GM21529 (cell line): ENCODE measurements at regions not wholly inside any gene's neighbourhood (a gene's known extent, or its start where the extent isn't known, plus 50 kb on each side); places are given as distances from the start of the nearest gene placed in this dataset.
"Not testable (repeated sequence)": the region's sequence is repeated elsewhere in the genome, so short reads cannot be mapped to it uniquely, and the experiment has no call there.

Experiments
- ATAC-seq: cut with Tn5 transposase; IDR thresholded peaks from one replicate; pipeline ENCODE4 v1.9.1; 2021; ENCODE audit not compliant: unreplicated experiment

DNA sequence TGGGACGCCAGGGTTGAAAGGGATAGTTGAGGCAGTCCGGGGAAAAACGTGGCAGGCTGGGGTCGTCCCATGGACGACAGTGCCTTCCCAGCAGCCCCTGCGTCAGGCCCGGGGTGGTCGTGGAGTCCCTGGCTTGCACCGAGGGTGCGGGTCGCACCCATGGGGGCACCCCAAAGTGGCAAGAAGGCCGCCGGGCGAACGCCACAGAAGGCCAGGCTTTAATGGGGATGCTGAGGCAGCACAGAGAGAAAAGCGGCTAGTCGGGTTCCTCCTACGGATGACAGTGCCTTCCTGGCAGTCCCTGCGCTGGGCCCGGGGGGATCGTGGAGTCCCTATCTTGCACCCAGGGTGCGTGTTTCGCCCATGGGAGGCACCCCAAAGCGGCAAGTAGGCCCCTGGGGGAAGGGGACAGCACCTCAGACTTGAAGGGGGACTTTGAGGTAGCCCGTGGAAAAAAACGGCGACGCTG is 158.6 kb upstream of the ALG10B start:
- ATAC-seq: no peak

DNA sequence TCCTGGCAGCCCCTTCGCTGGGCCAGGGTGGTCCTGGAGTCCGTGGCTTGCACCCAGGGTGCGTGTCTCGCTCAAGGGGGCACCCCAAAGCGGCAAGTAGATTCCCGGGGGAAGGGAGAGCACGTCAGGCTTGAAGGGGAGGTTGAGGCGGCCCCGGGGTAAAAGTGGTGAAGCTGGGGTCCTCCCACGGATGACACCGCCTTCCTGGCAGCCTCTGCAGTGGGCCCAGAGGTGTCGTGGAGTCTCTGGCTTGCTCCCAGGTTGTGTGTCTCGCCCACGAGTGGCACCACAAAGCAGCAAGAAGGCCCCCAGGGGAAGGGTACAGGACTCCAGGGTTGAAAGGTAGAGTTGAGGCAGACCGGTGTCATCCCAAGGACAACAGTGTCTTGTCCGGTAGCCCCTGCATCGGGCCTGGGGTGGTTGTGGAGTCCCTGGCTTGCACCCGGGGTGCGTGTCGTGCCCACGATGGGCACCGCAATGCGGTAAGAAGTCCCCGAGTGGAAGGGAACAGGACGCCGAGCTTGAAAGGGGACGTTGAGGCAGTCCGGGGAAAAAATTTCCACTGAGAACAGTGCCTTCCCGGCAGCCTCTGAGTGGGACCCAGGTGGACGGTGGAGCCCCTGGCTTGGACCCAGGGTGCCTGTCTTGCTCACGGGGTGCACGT is 158.0 kb upstream of the ALG10B start:
- no peak for ATAC-seq

DNA sequence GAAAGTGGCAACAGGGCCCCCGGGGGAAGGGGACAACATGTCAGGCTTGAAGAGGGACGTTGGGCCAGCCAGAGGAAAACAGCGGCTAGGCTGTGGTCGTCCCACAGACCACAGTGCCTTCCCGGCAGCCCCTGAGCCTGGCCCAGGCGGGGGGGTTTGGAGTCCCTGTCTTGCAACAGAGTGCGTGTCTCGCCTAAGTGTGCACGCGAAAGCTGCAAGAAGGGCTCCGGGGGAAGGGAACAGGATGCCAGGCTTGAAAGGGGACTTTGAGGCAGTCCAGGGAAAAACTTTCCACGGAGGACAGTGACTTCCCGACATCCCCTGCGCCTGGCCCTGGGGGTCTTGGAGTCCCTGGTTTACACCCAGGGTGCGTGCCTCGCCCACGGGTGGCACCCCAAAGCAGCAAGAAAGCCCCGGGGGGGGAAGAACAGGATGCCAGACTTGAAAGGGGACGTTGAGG is 157.5 kb upstream of the ALG10B start:
- no peak for ATAC-seq

DNA sequence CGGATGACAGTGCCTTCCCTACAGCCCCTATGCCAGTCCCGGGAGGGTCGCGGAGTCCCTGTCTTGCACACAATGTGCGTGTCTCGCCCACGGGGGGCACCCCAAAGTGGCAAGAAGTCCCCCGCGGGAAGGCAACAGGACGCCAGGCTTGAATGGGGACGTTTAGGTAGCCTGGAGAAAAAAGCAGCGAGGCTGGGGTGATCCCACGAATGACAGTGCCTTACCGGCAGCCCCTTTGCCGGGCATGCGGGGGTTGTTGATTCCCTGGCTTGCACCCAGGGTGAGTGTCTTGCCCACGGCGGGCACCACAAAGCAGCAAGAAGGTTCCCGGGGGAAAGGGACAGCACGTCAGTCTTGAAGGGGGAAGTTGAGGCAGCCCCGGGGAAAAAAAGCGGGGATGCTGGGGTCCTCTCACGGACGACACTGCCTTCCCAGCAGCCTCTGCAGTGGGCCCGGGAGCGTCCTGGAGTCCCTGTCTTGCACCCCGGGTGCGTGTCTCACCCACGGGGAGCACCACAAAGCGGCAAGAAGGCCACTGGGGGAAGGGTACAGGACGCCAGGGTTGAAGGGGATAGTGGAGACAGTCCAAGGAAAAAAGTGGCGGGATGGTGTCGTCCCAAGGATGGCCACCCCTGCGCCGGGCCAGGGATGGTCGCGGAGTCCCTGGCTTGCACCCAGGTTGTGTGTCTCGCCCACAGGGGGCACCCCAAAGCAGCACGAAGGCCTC is 156.8 kb upstream of the ALG10B start:
- no peak for ATAC-seq

DNA sequence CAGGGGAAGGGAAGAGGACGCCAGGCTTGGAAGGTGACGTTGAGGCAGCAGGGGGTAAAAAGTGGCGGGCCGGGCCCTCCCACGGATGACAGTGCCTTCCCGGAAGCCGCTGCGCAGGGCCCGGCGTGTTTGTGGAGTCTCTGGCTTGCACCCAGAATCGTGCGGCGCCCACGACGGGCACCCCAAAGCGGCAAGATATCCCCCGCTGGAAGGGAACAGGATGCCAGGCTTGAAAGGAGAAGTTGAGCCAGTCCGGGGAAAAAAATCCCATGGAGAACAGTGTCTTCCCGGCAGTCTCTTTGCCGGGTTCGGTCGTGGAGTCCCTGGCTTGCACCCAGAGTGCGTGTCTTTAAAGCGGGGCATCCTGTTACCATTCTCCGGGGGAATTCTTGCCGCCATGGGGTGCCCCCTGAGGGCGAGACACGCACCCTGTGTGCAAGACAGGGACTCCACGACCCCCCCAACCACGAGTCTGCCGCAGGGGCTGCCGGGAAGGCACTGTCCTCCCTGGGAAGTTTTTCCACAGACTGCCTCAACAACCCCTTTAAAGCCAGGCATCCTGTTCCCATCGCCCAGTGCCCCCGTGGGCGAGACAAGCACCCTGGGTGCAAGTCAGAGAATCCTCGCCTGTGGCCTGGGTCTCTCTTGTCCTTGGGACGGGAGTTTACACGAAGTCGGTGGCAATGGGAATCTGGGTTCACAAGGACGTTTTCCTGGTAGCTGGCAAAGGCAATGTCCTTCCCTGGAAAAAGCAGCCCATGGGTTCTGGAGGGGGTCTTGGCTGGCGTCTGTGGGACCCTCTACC is 156.1 kb upstream of the ALG10B start:
- no peak for ATAC-seq

DNA sequence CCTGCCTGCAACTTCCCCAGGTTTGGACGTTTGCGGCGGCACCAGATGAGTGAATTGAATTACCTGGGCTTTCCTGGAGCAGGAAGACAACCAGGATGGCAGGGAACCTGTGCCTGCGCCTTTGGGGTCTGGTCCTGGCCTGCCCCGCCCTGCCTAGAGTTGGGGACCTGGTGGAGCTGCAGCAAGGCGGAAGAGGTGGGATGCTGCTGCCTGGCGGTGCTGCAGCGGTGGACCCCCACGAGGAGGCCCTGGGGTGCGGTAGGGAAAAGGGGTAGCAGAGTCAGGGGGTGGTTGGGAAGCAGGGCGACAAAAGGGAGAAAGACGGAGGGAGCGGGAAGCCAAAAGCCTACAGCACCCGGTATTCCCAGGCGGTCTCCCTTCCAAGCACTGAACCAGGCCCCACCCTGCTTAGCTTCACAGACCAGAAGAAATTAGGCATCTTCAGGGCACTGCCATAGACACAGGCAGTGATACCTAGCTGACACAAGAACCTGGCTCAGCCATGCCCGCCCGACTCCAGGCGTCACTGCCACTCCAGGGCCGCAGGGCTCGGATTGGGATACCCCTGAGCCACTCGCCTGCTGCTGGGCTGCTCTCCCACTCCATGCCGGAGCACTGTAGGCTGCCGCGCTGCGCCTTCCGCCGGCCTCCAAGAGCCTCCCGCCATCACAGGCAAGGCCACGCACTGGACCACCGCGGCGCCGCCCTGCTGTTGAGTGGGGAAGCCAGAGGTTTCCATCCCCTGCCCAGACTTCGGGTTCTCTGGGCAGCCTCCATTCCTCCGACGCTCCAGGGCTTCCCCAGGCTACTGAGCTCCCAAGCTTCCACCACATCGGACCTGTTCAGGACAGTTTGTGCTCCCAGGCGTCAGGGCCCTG is 155.2 kb upstream of the ALG10B start:
- no peak for ATAC-seq

DNA sequence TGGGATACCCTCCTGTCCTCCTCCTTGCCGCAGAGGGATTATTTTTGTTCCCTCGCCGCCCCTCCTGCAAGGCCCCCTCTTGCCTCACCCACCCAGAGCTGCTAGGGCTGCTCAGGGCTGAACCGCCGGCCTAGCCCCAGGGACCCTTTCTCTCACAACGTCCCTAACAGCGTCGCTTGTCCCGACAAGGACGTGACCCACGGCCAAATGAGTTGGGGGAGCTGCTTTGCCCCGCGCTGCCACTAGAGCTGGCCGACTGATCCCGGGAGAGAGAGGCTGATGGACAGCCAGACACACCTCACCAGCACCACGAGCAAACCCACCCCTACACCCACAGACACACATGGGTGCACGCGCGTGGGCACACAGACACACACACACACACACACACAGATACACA is 154.6 kb upstream of the ALG10B start:
- ATAC-seq: no peak

DNA sequence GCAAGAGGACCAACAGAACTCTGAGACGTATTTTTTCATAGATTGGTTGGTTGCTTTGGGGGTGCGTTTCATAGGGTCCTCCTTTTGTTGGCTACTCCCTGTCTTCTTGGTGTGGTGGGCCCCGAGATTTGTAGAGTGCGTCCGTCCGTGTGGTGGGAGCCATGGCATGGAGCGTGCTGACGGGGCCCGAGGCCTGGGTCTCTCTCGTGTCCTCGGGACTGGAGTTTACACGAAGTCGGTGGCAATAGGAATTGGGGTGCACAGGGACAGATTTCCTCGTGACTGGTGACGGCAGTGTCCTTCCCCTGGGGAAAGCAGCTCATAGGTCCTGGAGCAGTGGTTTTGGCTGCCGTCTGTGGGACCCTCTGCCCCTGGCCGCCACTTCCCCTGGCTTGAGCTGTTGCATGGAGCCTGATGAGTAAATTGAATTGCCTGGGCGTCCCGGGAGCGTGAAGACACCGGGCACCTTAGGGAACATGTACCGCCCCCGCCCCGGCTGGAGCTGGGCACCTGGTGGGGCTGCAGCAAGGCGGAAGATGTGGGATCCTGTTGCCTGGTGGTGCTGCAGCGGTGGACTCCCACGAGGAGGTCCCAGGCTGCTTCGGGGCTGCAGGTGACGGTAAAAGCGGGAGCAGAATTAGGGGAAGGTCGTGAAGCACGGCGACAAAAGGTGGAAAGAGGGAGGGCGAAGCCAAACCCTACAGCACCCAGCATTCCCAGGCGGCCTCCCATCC is 153.7 kb upstream of the ALG10B start:
- ATAC-seq: no peak

DNA sequence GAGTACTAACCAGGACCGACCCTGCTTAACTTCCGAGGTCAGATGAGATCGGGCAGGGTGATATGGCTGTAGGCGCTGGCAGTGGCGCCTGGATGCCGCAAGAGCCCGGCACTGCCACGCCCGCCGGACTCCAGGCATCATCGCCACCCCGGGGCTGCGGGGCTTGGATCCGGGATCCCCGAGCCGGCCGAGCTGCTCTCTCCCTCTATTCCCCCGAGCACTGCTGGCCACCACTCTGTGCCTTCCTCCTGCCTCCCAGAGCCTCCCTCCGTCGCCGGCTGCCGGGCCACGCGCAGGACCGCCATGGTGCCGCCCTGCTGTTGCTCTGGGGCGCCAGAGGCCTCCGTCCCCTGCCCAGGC is 153.2 kb upstream of the ALG10B start:
- ATAC-seq: no peak

DNA sequence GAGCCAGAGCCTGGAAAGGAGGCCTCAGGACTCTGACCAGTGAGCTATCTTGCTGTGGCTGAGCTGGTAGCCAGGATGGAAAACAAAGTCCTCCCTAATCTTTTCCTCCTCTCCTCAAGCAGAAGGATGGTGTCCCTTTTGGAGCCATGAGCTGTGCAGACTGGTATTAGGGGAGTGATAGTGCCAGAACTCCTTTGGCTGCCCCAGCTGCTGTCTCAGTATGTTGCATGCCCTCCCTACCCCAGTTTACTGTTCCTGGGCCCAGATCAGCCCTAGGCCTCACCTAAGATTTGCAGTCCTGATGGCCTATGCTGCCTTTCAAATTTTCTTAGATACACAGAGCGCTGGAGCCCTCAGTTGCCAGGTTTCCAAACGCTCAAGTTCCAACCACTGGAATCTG is 150.3 kb upstream of the ALG10B start:
- no peak for ATAC-seq

DNA sequence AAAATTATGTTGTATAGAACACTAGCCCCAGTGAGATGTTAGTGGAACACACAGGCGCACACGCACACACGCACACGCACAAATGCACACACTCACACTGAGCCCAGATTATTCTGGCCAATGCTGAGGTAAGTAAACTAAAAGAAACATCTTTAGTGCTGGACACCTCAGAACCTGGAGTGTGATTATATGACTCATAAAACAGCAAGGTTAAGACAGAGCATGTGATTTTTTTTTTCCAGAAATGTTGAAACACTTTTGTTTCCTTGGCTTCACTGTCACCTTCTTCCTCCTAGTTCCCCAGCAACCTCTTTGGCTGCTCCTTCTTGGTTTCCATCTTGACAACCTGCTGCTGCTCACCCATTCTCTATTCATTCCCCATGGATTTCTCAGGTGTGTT is 141.0 kb upstream of the ALG10B start:
- no peak for ATAC-seq

DNA sequence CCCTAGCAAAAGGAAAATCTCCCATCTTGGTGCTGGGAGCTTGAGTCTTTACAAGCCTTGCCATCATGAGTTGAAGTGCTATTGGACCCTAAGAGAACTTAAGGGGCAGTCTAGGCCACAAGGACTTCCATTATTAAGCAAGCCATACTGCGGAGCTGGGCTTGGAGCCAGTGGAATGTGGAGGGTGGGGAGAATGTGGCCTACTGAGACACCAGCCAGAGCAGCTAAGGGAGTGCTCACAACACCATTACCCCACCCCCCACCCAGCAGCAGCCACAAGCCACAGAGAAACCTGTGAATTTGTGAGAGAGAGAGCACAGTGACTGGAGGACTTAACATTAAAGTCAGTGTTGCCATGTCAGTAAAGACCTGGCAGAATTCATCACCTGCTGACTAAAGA is 133.0 kb upstream of the ALG10B start:
- ATAC-seq: not testable (repeated sequence)

DNA sequence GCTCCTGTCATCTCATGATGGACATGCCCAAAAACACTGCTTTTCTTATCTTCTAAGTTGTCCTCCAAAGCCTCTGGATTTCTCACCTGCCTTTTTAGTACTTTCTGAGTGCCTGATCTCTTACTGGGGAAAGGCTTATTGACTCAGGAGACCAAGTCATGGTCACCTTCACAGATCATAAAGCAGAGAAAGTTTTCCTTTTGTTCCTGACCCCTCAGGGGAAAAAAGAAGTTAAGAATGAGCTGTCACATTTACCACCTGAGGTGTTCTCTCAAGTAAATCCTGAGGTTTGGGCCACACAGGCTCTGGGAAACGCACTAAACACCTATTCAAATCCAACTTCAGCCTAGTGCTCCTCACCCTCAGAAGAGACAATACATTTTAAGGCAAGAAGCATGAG is 119.3 kb upstream of the ALG10B start:
- ATAC-seq: not testable (repeated sequence)

DNA sequence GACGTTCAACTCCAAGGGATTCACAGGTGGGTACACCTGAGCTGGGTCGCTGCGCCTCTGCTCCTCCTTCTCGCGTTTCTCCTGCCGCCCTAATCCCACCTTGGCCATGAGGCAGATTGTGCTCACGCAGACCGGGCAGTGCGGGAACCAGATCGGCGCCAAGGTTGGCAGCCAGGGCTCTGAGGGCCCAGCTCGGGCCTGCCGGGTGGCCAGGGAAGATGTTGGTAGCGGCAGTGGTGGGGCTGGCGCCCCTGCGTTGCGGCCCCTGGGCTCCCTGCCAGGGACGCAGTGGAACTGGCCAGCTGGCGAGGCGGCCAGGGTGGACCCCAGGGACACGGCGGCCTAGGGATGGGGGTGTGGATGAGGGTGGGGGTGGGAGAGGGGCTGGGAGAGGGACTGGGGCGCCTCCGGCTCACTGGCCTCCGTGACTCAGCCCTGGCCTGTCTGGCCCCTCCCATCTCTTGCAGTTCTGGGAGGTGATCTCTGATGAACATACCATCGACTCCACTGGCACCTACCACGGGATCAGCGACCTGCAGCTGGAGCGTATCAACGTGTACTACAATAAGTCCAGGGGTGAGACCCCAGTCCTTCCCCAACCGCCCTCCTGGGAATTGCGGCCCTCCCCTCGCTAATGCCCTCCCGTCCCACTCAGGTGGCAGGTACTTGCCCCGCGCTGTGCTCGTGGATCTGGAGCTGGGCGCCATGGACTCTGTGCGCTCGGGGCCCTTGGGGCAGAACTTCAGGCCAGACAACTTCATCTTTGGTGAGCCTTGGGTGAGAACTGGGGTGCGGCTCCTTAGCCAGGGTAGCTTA is 114.9 kb upstream of the ALG10B start:
- no peak for ATAC-seq

DNA sequence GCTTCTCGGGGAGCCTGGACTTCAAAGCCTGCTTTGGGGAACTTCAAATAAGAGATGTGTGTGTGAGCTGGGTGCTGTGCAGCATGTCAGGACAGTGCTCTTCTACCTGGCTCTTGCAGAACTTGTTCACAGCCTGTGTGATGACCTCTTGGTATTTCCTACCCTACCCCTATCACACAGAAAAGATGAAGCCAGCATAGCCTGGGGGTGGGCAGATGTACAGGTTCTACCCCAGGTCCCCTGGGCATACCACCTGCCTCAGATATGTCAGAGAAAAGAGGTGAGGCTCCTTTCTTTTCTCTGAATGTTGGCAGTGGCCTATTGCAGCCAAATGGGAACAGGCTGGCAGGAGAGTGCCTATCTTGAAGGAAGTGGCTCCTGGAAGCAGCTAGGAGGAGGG is 111.7 kb upstream of the ALG10B start:
- no peak for ATAC-seq

DNA sequence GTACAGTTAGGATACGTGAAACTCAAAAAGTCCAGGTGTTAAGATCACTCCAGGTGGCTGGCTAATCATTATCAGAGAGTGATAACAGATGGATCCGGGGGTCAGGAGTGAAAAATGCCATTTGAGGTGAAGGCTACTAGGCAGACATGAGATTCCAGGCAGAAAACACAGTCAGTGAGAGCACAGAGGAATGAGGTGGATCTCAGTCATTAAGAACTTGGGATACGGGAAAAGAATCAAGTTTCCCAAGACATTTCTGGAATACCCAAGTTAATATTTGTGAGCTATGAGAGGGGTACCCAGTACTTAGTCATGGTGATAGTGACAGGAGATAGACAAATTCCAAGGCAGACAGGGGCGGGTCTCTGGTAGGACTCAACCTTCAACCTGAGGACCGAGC is 94.6 kb upstream of the ALG10B start:
- no peak for ATAC-seq

DNA sequence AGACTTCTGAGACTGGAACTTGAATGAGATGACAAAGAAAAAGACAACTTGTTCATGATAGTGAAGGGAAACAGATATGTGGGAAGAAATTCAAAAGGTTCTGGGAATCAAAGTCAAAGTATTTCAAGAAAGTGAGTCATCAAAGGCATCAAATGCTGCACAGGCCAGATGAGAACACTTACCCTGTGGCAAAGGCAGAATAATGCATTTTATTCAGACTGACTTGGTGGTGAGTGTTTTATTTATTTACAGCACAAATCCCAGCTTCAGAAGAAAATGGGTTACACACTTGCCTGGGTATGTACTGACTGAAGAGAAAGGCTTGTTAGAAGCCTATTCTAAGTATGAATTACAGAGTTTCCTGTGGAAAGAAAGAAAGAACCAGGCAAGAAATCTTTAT is 78.2 kb upstream of the ALG10B start:
- ATAC-seq: not testable (repeated sequence)

DNA sequence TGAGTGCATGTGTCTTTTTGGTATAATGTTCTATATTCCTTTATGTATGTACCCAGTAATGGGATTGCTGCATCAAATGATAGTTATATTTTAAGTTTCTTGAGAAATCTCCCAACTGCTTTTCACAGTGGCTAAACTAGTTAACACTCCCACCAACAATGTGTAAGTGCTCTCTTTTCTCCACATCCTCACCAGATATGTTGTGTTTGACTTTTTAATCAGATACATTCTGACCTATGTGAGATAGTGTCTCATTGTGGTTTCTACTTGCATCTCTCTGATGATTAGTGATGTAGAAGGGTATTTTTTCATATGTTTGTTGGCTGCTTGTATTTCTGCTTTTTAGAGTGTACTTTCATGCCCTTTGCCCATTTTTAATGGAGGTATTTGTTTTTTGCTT is 62.8 kb upstream of the ALG10B start:
- no peak for ATAC-seq

DNA sequence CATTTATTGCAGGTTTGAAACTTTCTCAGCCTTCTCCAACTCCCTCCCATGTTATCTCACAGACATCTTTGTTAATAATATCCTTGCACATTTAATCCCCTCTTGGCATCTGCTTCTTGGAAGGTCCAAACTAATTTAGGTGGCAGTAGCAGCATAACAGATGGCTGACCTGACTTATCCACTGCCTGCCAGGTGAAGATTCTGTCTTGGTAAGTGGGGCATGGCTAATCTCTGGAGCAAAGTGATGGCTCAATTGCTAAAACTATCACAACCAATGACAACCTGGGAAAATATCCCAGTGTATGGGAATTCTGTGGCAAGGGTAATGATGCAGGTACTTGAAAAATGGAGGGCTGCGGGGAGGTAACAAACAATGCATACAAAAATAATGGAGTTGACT is 58.2 kb upstream of the ALG10B start:
- ATAC-seq: no peak
